ENCODE measurements at regions not wholly inside any gene's neighbourhood (a gene's known extent, or its start where the extent isn't known, plus 50 kb on each side); places are given as distances from the start of the nearest gene placed in this dataset.
A peak's percentile ranks its signal among the peaks of the same experiment; 100 is the strongest.
"Not testable (repeated sequence)": the region's sequence is repeated elsewhere in the genome, so short reads cannot be mapped to it uniquely, and the experiment has no call there.

GRCh38 chr2:111503844-111504570 is 380.0 kb downstream of the ANAPC1 start:
- H3K36me3 ChIP-seq (ENCODE audit: control insufficient read depth, insufficient read depth, low read length); BruUV-seq (replicated peaks); in situ Hi-C loops (cut with MboI; ENCODE audit: low sequenced_read_pairs); H3K4me3 ChIP-seq (ENCODE audit: insufficient read depth, low read depth, low read length); H3K9me1 ChIP-seq (ENCODE audit: insufficient read depth, low read length); intact Hi-C loops (cut with micrococcal nuclease); DNase-seq; dilution Hi-C loops (cut with HindIII; ENCODE audit: low sequenced_read_pairs, unreplicated experiment); H3K9me3 ChIP-seq (ENCODE audit: control insufficient read depth, insufficient read depth, low read length); H2AK9ac ChIP-seq (replicated peaks; ENCODE audit: low read depth, low read length, poor library complexity); CTCF ChIA-PET; H3K4me1 ChIP-seq (ENCODE audit: control insufficient read depth, insufficient read depth, low read length); H3K27me3 ChIP-seq (ENCODE audit: control insufficient read depth, insufficient read depth, low read length); H3K9ac ChIP-seq (ENCODE audit: low read depth, low read length); H2AFZ ChIP-seq (replicated peaks; ENCODE audit: low read length, poor library complexity); H3K79me1 ChIP-seq (ENCODE audit: low read depth in 1 of 2, low read length in 2 of 2); H4K20me1 ChIP-seq (ENCODE audit: insufficient read depth, low read length); H3K56ac ChIP-seq (ENCODE audit: extremely low read depth, insufficient read depth, low read length); POLR2A ChIA-PET (ENCODE audit: unreplicated experiment): not testable (repeated sequence)
- H2BK20ac ChIP-seq (ENCODE audit: low read depth, low read length) = peak overlapping the region; percentile 85; the same call in 1 of the 2 replicates
- 0 out of 2 replicates have a peak overlapping the region, but pooled peaks have one; percentile 29 for H4K5ac ChIP-seq (ENCODE audit: low read depth, low read length)
- peak overlapping the region; percentile 75; the same call in 1 of the 3 replicates for H2BK15ac ChIP-seq (ENCODE audit: low read depth, low read length)
- H3K27ac ChIP-seq (ENCODE audit: insufficient read depth, low read length) = peak overlapping the region; percentile 64; the same call in 1 of the 2 replicates
- H3K18ac ChIP-seq (ENCODE audit: low read depth, low read length) = peak overlapping the region; percentile 72; the same call in 1 of the 2 replicates
- H3K4me2 ChIP-seq (ENCODE audit: low read depth, low read length) = peak overlapping the region; percentile 74; the same call in 1 of the 2 replicates
- H4K8ac ChIP-seq (ENCODE audit: low read depth in 2 of 2, low read length in 2 of 2) = peak overlapping the region in 1 of 2 experiments; percentile 69; a peak in 1 of 4 replicates
- H3K14ac ChIP-seq (replicated peaks; ENCODE audit: low read depth, low read length) = 0 out of 2 replicates have a peak overlapping the region, but pooled peaks have one; percentile 89
- 0 out of 2 replicates have a peak overlapping the region, but pooled peaks have one; percentile 59 for H3K23ac ChIP-seq (ENCODE audit: low read depth, low read length)
- ATAC-seq (ENCODE audit: low read depth) = peak; percentile 76
- H3K4ac ChIP-seq (ENCODE audit: low read depth, low read length) = peak overlapping the region; percentile 83
- H2BK5ac ChIP-seq (ENCODE audit: low read depth, low read length, poor library complexity, severe bottlenecking) = peak overlapping the region; percentile 83
- peak overlapping the region; percentile 87; the same call in 1 of the 2 replicates for H2AK5ac ChIP-seq (ENCODE audit: low read depth, low read length)
- H2BK120ac ChIP-seq (ENCODE audit: low read depth, low read length) = peak overlapping the region; percentile 90
- peak overlapping the region; percentile 68; the same call in 1 of the 2 replicates for H4K91ac ChIP-seq (ENCODE audit: insufficient read depth, low read depth, low read length)
- no CpG with 5 or more reads among the region's 5 CpGs for WGBS, 2 experiments (ENCODE audit: extremely low coverage in 2 of 2, insufficient read length in 1 of 2)

GRCh38 chr2:111504571-111504942 is 379.4 kb downstream of the ANAPC1 start:
- H2AFZ ChIP-seq (replicated peaks; ENCODE audit: low read length, poor library complexity); BruUV-seq (replicated peaks); H3K9me1 ChIP-seq (ENCODE audit: insufficient read depth, low read length); H3K36me3 ChIP-seq (ENCODE audit: control insufficient read depth, insufficient read depth, low read length); intact Hi-C loops (cut with micrococcal nuclease); H4K20me1 ChIP-seq (ENCODE audit: insufficient read depth, low read length); H3K56ac ChIP-seq (ENCODE audit: extremely low read depth, insufficient read depth, low read length); H3K9me3 ChIP-seq (ENCODE audit: control insufficient read depth, insufficient read depth, low read length); in situ Hi-C loops (cut with MboI; ENCODE audit: low sequenced_read_pairs); H3K4me1 ChIP-seq (ENCODE audit: control insufficient read depth, insufficient read depth, low read length); CTCF ChIA-PET; dilution Hi-C loops (cut with HindIII; ENCODE audit: low sequenced_read_pairs, unreplicated experiment); H3K27me3 ChIP-seq (ENCODE audit: control insufficient read depth, insufficient read depth, low read length); H3K4me3 ChIP-seq (ENCODE audit: insufficient read depth, low read depth, low read length); POLR2A ChIA-PET (ENCODE audit: unreplicated experiment); H2AK9ac ChIP-seq (replicated peaks; ENCODE audit: low read depth, low read length, poor library complexity); H3K9ac ChIP-seq (ENCODE audit: low read depth, low read length); DNase-seq; H3K79me1 ChIP-seq (ENCODE audit: low read depth in 1 of 2, low read length in 2 of 2); H3K27ac ChIP-seq (ENCODE audit: insufficient read depth, low read length): not testable (repeated sequence)
- H4K5ac ChIP-seq (ENCODE audit: low read depth, low read length) = 0 out of 2 replicates have a peak overlapping the region, but pooled peaks have one; percentile 29
- peak overlapping the region; percentile 75; the same call in 1 of the 3 replicates for H2BK15ac ChIP-seq (ENCODE audit: low read depth, low read length)
- WGBS, 2 experiments (ENCODE audit: extremely low coverage in 2 of 2, insufficient read length in 1 of 2) = no CpG with 5 or more reads among the region's 2 CpGs
- H3K14ac ChIP-seq (replicated peaks; ENCODE audit: low read depth, low read length) = 0 out of 2 replicates have a peak overlapping the region, but pooled peaks have one; percentile 89
- 0 out of 2 replicates have a peak overlapping the region, but pooled peaks have one; percentile 59 for H3K23ac ChIP-seq (ENCODE audit: low read depth, low read length)
- peak overlapping the region; percentile 74; the same call in 1 of the 2 replicates for H3K4me2 ChIP-seq (ENCODE audit: low read depth, low read length)
- H2BK5ac ChIP-seq (ENCODE audit: low read depth, low read length, poor library complexity, severe bottlenecking) = peak overlapping the region; percentile 83
- peak overlapping the region; percentile 85; the same call in 1 of the 2 replicates for H2BK20ac ChIP-seq (ENCODE audit: low read depth, low read length)
- H4K8ac ChIP-seq (ENCODE audit: low read depth in 2 of 2, low read length in 2 of 2) = peak overlapping the region in 1 of 2 experiments; percentile 69; a peak in 1 of 4 replicates
- ATAC-seq (ENCODE audit: low read depth) = peak; percentile 33
- H2AK5ac ChIP-seq (ENCODE audit: low read depth, low read length) = peak overlapping the region; percentile 87; the same call in 1 of the 2 replicates
- H3K18ac ChIP-seq (ENCODE audit: low read depth, low read length) = peak overlapping the region; percentile 72; the same call in 1 of the 2 replicates
- H2BK120ac ChIP-seq (ENCODE audit: low read depth, low read length) = peak overlapping the region; percentile 90
- H4K91ac ChIP-seq (ENCODE audit: insufficient read depth, low read depth, low read length) = peak overlapping the region; percentile 68; the same call in 1 of the 2 replicates
- H3K4ac ChIP-seq (ENCODE audit: low read depth, low read length) = peak overlapping the region; percentile 83
